SIG-M5 treated with dmso at 0.1 percent for 504 hours (cell line): ENCODE measurements at regions not wholly inside any gene's neighbourhood (a gene's known extent, or its start where the extent isn't known, plus 50 kb on each side); places are given as distances from the start of the nearest gene placed in this dataset.

Experiments
- DNase-seq: peaks from one replicate; lab custom pipeline; 2025; ENCODE audit not compliant: unreplicated experiment; lab: John Stamatoyannopoulos, UW

DNA sequence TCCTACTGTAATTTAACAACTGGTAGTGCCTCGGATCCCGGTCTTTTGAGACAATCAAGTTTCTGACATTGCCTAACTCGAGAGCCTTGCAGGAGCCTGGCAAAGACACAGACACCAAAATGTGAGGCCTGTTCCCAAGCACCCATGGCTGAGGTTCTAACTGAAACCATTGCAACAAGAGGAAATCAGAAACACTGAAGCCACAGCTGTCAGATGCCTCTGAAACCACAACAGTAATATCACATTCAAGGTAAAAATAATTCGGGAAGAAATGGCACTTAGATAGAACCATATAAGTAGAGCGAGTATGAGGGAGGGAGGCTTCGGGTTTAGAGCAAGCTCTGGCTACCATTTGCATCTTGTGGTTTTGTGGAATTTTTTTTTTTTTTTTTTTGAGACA, 285.9 kb downstream of the FBXO15 start:
- DNase-seq: no peak

DNA sequence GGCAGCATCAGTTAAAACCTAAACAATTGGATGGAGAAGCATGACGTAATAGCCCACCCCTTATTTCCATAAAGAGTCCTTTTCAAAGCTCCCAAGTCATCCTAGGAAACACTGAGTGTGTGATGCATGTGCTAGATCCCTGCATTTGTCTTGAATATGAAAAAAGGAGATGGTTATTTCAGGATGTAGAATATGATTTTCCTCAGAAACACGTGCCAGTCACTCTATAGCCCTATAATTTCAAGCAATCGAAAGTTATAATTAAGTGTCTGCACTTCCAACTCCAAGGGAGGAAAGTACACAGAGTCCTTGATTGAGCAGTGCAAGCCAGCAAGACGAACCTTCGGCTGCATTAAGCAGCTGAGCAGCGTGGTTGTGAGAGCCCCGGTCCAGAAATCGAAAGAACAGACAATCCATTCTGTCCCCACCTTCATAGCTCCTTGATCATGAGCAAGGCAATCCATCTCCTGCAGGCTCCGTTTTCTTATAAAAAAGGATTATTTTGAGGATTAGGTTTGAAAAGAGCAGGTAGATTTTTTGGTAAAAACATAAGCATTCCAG, 287.7 kb downstream of the FBXO15 start:
- no peak for DNase-seq

DNA sequence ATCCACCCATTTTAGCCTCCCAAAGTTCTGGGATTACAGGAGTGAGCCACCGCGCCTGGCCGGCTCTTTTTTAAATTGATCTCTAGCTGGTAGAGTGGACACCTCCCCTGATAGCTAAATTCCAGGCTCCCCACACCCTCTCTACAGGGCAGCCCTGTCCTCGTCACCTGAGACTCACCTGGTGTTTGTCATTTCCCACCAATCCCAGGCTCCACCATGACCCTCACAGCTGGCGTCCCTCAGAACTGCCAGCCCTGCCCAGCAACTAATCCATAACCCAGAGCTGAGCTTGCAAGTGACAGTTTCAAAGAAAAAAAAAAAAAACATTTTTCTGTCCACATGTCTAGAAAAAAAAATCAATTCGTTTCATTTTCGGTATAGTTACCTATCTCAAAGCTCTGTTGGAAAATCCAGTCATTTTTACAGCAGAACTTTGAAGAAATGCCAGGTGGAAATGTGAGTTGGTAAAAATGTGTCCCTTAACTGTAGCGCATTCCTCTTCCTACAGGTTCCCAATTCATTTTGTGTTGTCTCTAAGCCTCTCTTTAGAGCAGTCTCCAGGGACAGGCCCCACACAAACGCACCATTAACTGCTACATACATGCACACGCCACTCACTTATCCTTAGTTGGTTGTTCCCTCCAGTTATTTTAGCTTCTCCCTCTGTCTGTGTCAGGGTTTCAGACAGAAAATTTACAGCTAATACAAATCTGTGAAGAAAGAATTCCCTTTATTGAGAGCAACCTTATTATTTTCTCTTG, 294.7 kb downstream of the FBXO15 start:
- DNase-seq: no peak

DNA sequence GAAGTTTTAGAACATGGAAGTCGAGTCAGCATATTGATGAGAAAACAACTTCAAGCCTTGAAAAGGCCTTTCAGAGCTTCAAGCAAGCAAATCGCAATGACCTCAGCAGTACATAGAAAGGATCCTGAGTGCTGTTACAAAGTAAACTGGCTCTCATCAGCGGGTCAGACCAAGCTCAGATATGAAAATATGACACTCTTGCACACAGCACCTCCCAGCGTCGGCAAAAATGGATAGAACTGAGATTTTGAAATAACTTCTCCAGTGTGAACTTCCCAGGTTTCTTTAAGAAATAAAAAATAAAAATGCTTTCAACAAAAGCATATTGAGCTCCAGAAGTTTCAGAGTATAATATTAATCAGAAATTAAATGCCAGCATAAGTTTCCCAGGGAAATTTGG, 296.9 kb downstream of the FBXO15 start:
- DNase-seq: no peak

DNA sequence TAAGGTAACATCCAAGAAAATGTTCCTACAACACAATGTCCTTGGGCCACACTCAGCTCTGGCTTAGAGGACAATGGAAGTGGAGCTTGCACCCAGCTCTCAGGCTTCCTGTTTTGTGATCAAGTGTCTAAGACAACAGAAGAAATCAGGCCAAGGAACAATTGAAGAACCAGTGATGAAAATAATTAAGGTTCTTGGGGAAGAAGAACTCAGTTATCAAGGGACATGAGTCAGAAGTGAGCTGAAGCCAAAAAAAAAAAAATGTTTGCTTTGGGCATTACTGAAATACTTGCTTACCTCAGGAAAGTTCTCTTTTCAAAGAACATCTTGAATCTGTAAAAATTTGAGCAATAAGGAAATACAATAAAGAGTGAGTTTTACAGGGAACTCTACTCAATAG, 299.0 kb downstream of the FBXO15 start:
- no peak for DNase-seq

DNA sequence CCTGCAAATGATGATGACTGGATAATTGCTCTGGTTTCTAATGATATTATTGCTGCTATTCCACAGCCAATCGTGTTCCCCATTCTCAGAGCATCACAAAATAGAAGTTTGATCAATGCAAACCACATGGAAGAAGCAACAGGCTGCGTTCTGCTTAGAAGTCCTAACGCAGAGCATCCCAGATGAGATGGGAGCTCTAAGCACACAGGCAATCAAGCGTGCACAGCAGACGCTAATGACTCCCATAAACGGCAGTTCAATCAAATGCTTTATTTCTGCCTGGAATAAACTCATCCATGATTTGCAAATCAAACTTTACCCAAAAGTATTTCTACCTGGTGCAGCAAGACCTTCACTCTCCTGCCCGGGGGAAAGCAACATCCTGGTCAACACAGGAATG, 304.2 kb downstream of the FBXO15 start:
- no peak for DNase-seq

DNA sequence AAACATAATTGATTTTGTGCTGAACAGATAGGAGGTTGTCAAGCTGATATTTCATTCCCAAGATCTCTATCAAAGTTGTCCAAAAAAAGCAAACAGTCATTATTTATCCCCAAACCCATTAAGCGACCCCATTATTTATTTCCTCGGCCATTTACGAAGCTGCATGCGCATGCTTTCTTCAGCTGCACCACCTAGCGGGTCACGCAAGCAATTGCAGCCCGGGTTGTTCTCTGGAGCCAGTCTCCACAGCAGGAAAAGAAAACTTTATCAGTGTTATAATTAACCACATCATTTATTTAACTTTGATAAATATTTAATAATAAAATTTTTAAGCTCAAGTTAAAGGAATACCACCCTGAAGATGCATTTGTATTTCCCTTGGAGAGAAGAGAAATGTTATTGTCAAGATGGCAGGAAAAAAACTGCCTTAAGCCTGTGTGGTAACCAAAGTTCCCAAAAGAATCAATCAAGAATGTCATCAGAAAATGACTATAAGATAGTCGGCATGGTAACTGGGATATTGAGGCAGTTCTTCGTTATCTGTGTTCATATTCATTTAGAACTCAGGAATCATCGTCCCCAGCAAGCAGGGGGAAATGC, 304.7 kb downstream of the FBXO15 start:
- DNase-seq: peak; percentile 6

DNA sequence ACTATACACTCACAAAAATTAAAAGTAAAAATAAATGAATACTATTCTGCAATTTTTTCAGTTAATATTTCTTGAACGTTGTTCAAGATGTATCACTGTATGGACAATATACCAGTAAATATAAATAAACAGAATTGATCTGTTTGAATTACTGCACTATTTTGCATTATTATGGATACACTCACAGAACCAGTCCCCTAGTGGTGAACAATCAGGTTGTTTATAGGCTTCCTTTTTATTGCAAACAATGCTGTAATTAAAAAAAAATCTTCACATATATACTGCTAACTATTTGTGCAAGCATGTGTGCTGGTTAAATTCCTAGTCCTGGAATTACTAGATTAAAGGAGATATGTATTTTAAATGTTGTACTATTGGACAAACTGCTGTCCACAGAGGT, 306.0 kb downstream of the FBXO15 start:
- no peak for DNase-seq

DNA sequence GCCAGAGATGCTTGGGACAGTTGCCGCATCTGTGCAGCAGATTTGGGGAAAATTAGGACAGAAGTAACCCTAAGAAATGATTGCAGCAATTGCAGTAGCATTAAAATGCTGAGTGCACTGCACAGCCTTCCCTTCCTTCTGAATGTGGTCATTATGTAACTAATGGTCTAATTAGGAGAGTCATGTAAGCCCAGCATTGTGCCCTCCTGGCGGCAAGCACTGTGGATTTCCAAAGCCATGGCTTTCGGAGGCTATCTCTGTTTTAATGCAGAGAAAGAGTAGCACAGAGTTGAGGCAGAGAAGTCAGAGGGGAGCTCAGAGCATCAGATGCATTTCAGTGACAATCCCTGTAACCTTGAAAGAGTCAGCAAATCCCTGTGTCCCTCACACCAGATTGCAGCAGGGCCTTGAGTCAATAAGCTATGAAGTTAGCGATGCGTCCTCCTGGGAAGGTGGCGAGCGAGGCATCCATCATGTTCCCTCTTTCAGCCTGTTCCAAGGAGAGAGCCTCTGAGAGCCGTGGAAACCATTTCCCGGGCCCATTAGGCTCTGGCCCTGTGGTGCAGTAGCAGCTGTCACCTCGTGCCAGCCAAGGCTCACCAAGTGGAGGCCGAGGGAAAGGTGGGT, 307.2 kb downstream of the FBXO15 start:
- no peak for DNase-seq

DNA sequence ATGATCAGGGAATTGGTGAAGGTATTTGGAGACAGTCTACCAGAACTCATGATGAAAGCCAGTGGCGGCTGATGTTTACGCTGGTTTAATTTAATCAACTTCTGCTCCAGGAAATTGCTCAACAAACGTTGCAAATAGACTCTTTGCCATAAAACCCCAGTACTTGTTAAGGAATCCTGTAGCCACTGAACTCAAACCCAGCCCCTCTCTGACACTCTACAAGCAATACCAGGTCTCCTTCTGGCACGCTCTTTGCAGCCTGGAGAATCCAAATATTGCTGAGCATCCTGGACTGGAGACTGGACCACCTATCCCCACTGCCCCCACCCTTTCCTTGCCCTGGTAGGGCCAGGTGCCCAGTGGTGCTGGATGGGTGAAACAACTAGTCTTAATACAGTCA, 308.2 kb downstream of the FBXO15 start:
- no peak for DNase-seq

DNA sequence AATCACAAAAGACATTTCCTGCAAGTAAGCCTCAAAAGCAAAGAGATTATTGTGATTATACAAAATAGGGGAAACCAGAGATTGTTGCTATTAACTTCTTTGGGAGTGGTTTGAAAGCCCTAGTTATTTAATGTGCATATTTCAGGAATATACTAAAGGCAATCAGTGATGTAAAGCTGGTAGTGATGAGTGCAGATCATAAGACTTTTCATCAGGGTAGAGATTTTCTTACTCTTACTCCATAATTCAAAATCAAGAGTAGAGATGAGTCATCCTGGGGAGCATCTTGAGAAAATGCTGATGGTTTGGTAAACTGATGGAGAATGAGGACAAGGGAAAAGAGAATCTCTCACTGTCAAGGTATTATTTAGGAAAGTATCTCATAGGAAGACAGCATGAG, 309.5 kb downstream of the FBXO15 start:
- DNase-seq: no peak

DNA sequence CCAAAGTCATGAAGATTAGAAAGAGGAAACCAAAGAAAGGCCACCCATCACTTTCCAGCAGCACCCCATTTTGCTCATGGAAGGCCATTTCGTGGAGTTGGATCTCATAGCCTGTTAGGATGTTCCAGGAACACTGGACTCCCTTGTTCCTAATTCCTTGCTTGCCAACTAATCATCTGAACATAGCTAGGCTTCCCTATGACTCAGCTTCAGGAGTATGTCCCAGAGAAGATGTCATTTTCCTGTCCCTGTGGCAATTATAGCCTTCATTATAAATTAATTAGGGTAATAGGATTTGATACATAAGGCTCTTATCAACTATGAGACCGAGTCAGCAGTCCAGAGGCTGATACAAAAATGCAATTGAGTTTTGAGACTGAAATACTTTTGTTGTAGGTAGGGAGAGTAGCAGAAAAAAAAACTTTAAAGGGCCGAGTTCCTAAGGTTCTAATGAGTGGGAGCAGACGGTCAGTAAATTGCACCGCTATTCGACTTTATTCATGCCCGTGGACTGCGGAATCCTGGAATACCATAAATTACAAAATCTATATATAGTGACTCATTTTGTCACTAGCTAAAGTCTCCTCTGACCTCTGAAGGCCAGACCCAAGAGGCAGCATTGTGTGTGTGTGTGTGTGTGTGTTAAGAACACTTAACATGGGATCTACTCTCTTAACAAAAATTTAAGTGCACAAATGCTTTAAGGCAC, 311.8 kb downstream of the FBXO15 start:
- DNase-seq: no peak

DNA sequence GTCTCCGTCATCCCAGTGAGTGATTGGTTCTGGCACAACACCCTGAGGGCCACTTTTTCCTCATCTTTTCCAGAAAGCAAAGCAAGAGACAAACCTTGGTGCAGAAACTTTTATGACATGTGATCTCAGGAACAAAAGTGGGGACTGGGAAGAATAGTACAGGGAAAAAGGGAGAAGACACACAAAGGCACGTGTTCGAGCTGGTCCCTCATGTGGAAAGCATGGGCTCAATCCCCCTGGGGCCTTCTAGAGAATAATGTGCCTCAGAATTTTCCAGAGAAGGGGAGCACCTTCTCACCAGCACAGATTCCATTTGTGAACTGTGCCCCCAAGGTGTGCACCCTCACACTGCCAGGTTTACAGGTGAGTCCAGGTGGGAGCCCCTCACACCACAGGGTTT, 312.6 kb downstream of the FBXO15 start:
- DNase-seq: no peak

DNA sequence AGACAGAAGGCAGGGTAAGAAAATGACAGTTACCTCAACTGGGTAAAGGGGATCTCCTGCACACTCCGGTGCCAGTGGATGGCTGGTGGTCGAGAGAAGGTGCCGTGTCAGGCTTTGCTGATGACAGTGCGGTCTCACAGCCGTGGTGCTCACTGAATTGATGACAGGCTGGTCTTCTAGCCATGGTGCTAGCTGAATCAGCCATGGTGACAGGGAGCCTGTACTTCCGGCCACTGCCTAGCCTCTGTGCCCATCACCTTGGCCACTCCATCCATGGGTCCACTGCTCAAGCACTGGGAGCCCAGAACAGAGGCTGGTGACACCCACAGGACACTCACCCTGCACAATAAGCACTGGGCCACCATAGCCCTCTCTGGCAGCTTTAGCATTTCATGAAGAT, 315.9 kb downstream of the FBXO15 start:
- no peak for DNase-seq

DNA sequence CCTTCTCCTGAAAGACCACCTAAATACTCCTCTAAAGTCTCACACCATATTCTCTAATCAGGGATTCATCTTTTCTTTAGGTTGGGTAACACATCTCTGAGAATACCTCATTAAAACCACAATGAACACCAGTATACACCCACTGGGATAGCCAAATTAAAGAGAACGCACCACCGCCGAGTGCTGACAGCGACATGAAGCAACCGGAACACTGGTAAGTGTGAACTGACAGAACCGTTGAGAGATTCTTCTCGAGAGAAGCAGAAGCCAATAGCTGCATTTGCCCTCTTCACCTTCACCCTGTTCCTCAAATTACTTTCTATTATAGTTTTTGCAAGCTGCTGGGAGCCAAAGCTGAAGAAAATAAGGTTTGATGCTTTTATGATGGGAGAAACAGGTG, 318.5 kb downstream of the FBXO15 start:
- no peak for DNase-seq

DNA sequence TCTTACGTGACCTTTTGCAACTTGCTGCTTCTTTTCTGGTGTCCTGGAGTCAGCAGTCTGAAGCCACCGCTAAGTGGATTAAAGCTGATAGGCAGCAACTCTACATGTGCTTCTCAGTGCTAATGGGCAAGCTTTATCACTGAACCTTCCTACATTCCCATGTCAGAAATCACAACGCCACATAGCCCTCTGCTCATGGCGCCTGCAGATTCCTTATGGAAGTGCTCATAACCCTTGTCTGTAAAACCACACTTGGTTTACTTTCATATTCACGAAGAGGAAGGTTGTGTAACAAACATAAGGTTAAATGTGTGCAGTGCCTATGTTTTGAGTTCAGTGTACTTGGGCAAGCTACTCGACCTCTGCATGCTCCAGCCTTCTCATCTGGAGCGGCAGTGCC, 319.8 kb downstream of the FBXO15 start:
- no peak for DNase-seq

DNA sequence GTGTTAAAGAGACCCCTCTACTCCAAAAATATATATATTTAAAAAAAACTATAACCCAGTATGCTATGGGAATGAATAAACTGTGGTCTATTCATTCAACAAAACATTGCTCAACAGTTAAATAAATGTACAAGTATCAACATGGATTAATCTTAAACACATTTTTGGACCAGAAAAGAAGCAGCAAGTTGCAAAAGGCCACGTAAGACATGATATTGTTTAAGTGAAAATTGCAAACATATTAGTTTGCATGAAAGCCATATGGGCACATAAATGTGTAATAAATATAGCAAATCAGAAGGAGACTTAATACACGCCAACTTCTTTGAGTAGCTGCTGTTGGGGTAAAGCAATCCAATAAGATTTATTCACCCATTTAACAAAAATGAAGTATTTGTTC, 321.5 kb downstream of the FBXO15 start:
- no peak for DNase-seq

DNA sequence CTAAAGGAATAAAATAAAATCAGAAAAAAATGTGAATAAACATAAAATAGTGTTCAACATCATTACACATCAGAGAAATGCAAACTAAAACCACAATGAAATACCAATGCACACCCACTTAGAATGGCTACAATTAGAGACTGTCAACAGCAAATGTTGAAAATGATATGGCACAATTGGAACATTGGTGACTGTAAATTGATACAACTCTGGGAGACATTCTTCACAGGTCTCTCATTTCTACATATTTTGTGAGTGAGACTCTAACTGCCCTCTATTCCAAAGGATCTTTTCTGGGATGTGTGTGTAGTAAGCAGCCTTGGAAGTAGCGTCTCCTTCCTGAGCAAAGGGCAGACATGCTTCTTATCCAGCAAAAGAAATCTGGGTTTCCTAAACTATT, 323.0 kb downstream of the FBXO15 start:
- no peak for DNase-seq

DNA sequence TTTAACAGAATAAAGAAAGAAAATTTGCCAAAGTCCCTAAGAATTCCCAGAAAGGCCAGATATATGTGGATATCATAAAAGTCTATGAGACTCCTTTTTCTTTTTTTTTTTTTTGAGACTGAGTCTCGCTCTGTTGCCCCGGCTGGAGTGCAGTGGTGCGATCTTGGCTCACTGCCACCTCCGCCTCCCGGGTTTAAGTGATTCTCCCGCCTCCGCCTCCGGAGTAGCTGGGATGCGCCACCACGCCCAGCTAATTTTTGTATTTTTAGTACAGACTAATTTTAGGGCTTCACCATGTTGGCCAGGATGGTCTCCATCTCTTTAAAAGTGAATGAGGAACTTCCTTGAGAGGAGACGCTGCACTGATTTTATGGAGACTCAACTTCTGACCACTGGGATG, 335.2 kb downstream of the FBXO15 start:
- no peak for DNase-seq

DNA sequence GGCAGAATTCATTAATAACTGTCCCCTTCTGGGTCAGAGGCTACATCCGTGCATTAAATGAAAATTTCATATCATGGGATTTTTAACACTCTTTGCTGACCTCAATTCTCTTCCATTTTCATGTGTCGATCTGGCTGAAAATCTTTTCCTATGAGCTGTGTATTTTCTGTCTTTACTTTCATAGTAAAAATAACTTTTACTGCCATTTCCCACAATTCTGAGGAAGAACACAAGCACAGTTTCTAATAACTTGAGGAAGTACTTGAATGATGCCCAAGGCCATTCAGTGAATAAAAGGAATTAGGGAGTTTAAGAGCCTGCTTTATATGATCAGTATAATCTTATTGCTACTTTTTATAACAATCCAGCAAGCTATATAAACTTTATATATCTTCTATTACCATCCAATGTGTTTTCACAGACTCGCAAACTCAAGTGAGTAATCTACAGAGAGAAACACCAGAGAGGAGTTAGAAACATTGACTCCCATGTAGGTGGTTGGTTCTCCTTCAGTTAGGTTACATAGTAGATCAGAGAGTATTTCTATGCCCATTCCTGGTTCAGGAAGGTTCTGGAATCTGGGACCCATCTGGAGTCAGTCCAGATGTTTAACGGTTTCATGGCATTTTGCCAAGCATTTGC, 340.0 kb downstream of the FBXO15 start:
- no peak for DNase-seq

DNA sequence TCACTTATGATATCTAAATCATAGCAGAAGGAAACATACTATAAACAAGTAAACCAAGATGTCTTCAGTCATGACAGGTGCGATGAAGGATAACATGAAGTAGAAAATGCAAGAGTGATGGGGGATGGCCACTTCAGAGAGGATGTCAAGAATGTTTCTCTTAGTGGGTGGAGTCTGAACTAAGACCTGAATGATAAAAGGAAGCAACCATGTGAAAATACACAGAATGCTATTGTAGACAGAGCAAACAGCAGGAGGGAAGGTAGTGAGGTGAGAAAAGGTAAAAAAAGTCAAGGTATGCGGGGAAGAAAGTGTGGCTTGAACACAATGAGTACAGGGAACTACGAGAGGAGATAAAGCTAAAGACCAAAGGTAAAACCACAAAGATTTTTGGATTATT, 341.6 kb downstream of the FBXO15 start:
- DNase-seq: no peak
